OCI-LY7 (cell line): ENCODE measurements at regions not wholly inside any gene's neighbourhood (a gene's known extent, or its start where the extent isn't known, plus 50 kb on each side); places are given as distances from the start of the nearest gene placed in this dataset.
"Not testable (repeated sequence)": the region's sequence is repeated elsewhere in the genome, so short reads cannot be mapped to it uniquely, and the experiment has no call there.

Experiments used
- BruUV-seq: library from RNA; stranded (reverse); fragments of 400-500 nt; replicated peaks from 2 replicates; lab custom pipeline; 2021; lab: Mats Ljungman, UMichigan
- CTCF ChIA-PET: fragments of 300-600 bp; sonication (Branson Sonifier 250); formaldehyde crosslinking; loops from one replicate; lab custom pipeline; 2022; ENCODE audit warnings: antibody characterized with exemption; ENCODE audit not compliant: unreplicated experiment; lab: Charles Lee
- POLR2A ChIA-PET: fragments of 300-600 bp; sonication (Branson Sonifier 250); formaldehyde crosslinking; loops from one replicate; lab custom pipeline; 2022; ENCODE audit warnings: antibody characterized with exemption; lab: Charles Lee
- DNase-seq: peaks from one replicate; pipeline ENCODE4 v3.0.0-alpha.2; 2015; ENCODE audit warnings: low spot score
- H2AFZ ChIP-seq: fragments of 200-600 bp; sonication (generic), shearing (Covaris generic); 2 replicates; pipeline ENCODE4 v1.6.1; 2014; ENCODE audit warnings: mild to moderate bottlenecking, antibody characterized with exemption, low read length, moderate library complexity
- H3K27ac ChIP-seq: fragments of 200-600 bp; sonication (generic); 2 replicates; pipeline ENCODE4 v1.5.1; 2014; ENCODE audit warnings: mixed run types, low read depth, mild to moderate bottlenecking, moderate library complexity, low read length, inconsistent platforms; ENCODE audit not compliant: poor library complexity, severe bottlenecking
- H3K36me3 ChIP-seq: fragments of 200-600 bp; sonication (generic); 2 replicates; pipeline ENCODE4 v1.6.1; 2014; ENCODE audit warnings: mild to moderate bottlenecking, antibody characterized with exemption, low read length, moderate library complexity, mixed read lengths; ENCODE audit not compliant: insufficient read depth
- H3K4me1 ChIP-seq: fragments of 200-600 bp; sonication (generic); 2 replicates; pipeline ENCODE4 v1.5.1; 2014; ENCODE audit warnings: mild to moderate bottlenecking, low read length; ENCODE audit not compliant: insufficient read depth, poor library complexity, severe bottlenecking
- H3K4me2 ChIP-seq: fragments of 200-600 bp; sonication (generic); 2 replicates; pipeline ENCODE4 v1.6.1; 2014; ENCODE audit warnings: mild to moderate bottlenecking, low read length
- H3K4me3 ChIP-seq: fragments of 200-600 bp; sonication (generic); 2 replicates; pipeline ENCODE4 v1.5.1; 2014; ENCODE audit warnings: mild to moderate bottlenecking, low read depth, low read length; ENCODE audit not compliant: poor library complexity, severe bottlenecking
- H3K79me2 ChIP-seq: fragments of 200-600 bp; sonication (generic); 2 replicates; pipeline ENCODE4 v1.6.1; 2016; ENCODE audit warnings: low read depth, mild to moderate bottlenecking, low read length, moderate library complexity, mixed read lengths; ENCODE audit not compliant: insufficient read depth
- H3K9me2 ChIP-seq: fragments of 200-600 bp; sonication (generic); 2 replicates; pipeline ENCODE4 v1.6.1; 2016; ENCODE audit warnings: mild to moderate bottlenecking, low read length, mixed read lengths; ENCODE audit not compliant: insufficient read depth
- H3K9me3 ChIP-seq: fragments of 200-600 bp; sonication (generic); 2 replicates; pipeline ENCODE4 v1.6.1; 2014; ENCODE audit warnings: mild to moderate bottlenecking, mixed run types, low read length, mixed read lengths
- H4K20me1 ChIP-seq: fragments of 200-600 bp; sonication (generic); 2 replicates; pipeline ENCODE4 v1.6.1; 2014; ENCODE audit warnings: mild to moderate bottlenecking, antibody characterized with exemption, low read length, moderate library complexity, mixed read lengths; ENCODE audit not compliant: insufficient read depth
- EZH2phosphoT487 ChIP-seq: fragments of 200-600 bp; sonication (generic); IDR thresholded peaks from 2 replicates; pipeline ENCODE4 v1.6.1; 2018; ENCODE audit warnings: low read depth, borderline replicate concordance, mild to moderate bottlenecking, mixed run types, antibody characterized with exemption, low read length, moderate library complexity, mixed read lengths
- intact Hi-C: fragments of 100-400 bp; cut with micrococcal nuclease; formaldehyde crosslinking; loops from one replicate; pipeline ENCODE4 v1.10.0; 2022; ENCODE audit not compliant: unreplicated experiment
- TF ChIP-seq, protein P1 (sequence below): fragments of 200-600 bp; sonication (generic); conservative IDR thresholded peaks from 2 replicates; pipeline ENCODE4 v1.5.1; 2014; ENCODE audit warnings: mild to moderate bottlenecking, antibody characterized with exemption, low read length, moderate library complexity, mixed read lengths

DNA sequence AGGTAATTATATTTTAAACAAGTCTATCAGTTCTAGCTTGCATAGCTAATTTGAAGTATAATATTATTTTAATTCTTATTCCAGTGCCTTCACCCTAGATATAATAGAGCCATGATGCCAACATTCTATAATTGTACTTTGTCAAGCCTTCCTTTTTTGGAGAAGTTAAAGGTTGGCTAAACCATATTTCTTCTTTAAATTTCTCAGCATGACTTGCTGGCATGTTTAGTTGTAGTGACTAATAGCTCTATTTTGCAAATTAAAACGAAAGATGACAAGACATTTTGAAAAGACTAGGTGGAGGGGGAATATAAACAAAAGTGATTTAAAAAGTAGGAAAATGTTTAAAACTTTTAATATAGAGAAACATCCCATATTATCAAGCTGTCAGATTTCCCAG is 400.7 kb downstream of the PSAT1 start:
- no peak overlapping the region for H3K27ac ChIP-seq
- CTCF ChIA-PET = no interaction called here
- intact Hi-C loops = no loop called here
- DNase-seq = no peak
- POLR2A ChIA-PET = no interaction called here
- no peak overlapping the region for H3K4me2 ChIP-seq
- no peaks in the 10 kb centered on the region for H4K20me1 ChIP-seq
- no peak for TF ChIP-seq EZH2phosphoT487
- TF ChIP-seq, protein P1, sequence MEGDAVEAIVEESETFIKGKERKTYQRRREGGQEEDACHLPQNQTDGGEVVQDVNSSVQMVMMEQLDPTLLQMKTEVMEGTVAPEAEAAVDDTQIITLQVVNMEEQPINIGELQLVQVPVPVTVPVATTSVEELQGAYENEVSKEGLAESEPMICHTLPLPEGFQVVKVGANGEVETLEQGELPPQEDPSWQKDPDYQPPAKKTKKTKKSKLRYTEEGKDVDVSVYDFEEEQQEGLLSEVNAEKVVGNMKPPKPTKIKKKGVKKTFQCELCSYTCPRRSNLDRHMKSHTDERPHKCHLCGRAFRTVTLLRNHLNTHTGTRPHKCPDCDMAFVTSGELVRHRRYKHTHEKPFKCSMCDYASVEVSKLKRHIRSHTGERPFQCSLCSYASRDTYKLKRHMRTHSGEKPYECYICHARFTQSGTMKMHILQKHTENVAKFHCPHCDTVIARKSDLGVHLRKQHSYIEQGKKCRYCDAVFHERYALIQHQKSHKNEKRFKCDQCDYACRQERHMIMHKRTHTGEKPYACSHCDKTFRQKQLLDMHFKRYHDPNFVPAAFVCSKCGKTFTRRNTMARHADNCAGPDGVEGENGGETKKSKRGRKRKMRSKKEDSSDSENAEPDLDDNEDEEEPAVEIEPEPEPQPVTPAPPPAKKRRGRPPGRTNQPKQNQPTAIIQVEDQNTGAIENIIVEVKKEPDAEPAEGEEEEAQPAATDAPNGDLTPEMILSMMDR = no peak
- H3K4me3 ChIP-seq = no peak overlapping the region
- no peaks in the 10 kb centered on the region for H3K9me3 ChIP-seq
- H3K79me2 ChIP-seq = no peaks in the 10 kb centered on the region
- no TSS peak for BruUV-seq
- no peak overlapping the region for H2AFZ ChIP-seq
- H3K36me3 ChIP-seq = no peaks in the 10 kb centered on the region
- no peaks in the 10 kb centered on the region for H3K4me1 ChIP-seq
- H3K9me2 ChIP-seq = no peaks in the 10 kb centered on the region

DNA sequence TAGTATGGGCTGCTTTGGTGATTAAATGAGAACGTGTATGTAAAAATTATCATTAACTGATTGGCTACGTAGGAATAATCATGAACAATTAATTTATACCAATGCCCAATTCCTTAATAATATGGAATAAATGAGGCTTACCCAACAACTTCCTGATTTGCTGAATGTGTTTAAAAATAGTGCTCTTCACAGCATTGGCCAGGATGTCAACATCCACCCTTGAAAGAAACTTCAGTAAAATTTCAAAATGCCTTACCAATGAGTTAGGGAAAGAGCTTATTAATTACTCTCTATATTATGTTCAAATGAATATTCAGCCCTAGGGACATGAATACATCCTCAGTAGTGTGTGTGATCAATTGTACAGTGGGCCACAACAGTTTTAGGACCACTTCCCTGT is 401.4 kb downstream of the PSAT1 start:
- H3K4me3 ChIP-seq = no peak overlapping the region
- H3K4me2 ChIP-seq = no peak overlapping the region
- H3K27ac ChIP-seq = no peak overlapping the region
- no peaks in the 10 kb centered on the region for H3K79me2 ChIP-seq
- no peak overlapping the region for H2AFZ ChIP-seq
- BruUV-seq = no TSS peak
- intact Hi-C loops = no loop called here
- ChIA-PET POLR2A (interaction anchor here (0.6 kb wide), 1 partner anchor 129 kb away, joined by 3 read pairs; no protein-coding TSS in a partner anchor), CTCF (no interaction called here)
- TF ChIP-seq EZH2phosphoT487 = no peak
- TF ChIP-seq, protein P1 = no peak
- no peaks in the 10 kb centered on the region for H3K9me2 ChIP-seq
- H3K9me3 ChIP-seq = no peaks in the 10 kb centered on the region
- H4K20me1 ChIP-seq = no peaks in the 10 kb centered on the region
- DNase-seq = no peak
- no peaks in the 10 kb centered on the region for H3K36me3 ChIP-seq
- H3K4me1 ChIP-seq = no peaks in the 10 kb centered on the region

DNA sequence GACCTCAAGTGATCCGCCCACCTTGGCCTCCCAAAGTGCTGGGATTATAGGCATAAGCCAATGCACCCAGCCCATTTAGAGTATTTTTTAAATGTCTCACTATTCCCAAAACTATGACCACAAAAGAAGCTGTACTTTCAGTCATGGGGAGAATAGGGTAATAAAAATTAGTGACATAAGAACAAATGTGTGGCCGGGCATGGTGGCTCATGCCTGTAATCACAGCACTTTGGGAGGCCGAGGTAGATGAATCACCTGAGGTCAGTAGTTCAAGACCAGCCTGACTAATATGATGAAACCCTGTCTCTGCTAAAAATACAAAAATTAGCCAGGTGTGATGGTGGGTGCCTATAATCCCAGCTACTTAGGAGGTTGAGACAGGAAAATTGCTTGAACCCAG is 402.3 kb downstream of the PSAT1 start:
- H3K9me3 ChIP-seq, H3K4me1 ChIP-seq, CTCF ChIA-PET, H3K27ac ChIP-seq, H3K4me3 ChIP-seq, BruUV-seq, POLR2A ChIA-PET, H4K20me1 ChIP-seq, H3K4me2 ChIP-seq, intact Hi-C loops, H2AFZ ChIP-seq, H3K79me2 ChIP-seq, H3K9me2 ChIP-seq, DNase-seq, H3K36me3 ChIP-seq: not testable (repeated sequence)
